Daoy (cell line): ENCODE measurements at regions not wholly inside any gene's neighbourhood (a gene's known extent, or its start where the extent isn't known, plus 50 kb on each side); places are given as distances from the start of the nearest gene placed in this dataset.
"Not testable (repeated sequence)": the region's sequence is repeated elsewhere in the genome, so short reads cannot be mapped to it uniquely, and the experiment has no call there.

ENCODE experiments used
- DNase-seq: peaks from one replicate; pipeline ENCODE4 v3.0.0-alpha.2; 2015; ENCODE audit warnings: low read depth

- peak; percentile 67 for DNase-seq
These were observed 1358.6 kb upstream of the GJE1 start for GRCh38 chr6:140774080-140774505.

DNA sequence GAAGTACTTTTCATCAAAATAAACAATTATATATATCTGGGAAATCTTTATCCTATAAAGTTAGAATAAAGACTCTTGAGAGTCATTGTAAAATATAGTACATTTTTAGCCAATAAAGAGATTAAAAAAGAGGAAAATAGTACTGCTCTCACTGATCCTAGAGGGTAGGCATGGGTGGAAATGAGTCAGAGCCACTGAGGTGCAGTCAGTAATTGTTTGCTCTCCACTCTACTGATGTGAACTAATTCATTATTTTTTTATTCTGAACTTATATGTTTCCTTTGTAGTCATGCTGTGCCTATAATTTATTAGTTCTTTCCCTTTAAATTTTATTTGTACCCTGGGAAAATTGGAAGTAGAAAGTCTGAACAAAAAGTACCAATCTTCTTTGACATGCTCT is 1359.4 kb upstream of the GJE1 start:
- peak; percentile 9 for DNase-seq

DNA sequence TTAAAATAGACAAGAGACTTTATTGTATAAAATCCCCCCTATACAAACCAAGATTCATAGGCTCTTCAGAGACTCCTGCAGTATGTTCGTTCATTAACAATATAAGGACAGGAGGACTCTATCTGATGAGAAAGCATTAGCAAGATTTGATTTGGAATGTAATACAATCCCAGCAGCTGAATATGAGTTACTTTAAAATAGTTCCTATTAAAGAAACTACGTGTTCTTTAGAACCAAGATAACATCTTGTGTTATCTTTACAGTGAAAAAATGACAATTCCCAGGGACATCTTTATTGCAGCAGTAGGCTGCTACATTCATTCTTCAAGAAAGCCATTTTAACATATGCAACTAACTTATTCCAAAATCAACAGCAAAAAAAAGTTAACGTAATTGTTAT is 1360.1 kb upstream of the GJE1 start:
- no peak for DNase-seq

DNA sequence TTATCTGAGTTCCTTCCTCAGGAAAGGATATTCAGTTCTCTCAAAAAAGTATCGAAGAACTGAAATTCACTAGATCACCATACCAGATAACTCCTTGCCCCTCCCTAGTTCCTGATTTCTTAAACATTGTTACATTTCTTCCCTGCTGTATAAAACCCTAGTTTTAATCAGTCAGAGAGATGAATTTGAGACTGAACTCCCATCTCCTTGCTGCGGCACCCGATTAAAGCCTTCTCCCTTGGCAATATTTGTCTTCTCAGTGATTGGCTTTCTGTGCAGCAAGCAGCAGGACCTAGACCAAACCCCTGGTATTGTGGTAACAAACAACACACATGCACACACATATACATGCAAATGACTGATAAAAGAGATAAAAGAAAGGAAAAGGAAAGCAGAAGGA is 1364.6 kb upstream of the GJE1 start:
- DNase-seq: no peak

GRCh38 chr6:140766999-140767398 is 1365.7 kb upstream of the GJE1 start:
- no peak for DNase-seq

DNA sequence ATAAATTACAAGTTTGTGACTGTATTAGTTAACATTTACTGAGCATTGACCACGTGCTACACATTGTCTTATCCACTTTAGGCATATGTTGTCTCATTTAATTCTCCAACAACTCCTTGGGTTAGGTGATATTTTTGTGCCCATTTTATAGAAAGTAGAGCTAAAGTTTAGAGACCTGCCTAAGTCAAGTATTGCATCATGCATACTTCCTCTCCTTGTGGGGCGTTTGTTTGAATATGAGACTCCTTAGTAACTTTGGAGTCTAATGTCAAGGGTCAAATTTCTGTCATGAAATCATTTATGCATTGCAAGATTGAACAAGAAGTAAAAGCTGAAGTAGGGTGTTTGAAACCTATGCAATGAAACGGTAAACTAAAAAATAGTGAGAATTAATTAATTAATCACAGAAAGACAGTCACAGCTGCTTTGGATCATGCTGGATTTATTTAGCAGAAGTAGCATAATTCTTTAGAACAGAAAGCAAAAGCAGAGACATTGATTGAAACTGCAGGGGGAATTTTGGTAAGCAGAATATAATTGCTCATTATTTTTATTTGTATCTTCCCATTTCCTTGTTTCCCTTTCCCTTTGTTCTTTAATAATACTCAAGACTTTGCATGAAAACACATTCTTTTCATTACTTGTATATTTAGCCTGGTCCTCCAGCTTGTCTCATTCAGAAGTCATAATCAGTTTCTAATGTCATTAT is 1374.4 kb upstream of the GJE1 start:
- DNase-seq: no peak

DNA sequence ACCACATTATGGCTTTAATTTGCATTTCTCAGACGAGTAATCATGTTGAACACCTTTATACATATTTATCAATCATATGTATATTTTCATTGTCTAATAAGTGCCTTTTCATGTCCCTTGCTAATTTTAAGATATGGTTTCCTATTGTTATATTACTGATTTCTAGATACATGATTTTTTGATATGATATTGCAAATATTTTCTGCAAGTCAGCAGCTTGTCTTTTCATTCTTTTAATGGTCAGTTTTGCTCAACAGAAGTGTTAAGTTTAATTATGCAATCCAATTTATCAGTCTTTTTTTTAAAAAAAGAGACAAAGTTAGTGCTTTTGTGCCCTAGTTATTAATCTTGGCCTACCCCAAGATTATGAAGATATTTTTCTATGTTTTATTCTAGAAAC is 1377.8 kb upstream of the CITED2 start:
- DNase-seq: no peak

- no peak for DNase-seq
These were observed 1372.7 kb upstream of the CITED2 start for GRCh38 chr6:140747114-140747513.

DNA sequence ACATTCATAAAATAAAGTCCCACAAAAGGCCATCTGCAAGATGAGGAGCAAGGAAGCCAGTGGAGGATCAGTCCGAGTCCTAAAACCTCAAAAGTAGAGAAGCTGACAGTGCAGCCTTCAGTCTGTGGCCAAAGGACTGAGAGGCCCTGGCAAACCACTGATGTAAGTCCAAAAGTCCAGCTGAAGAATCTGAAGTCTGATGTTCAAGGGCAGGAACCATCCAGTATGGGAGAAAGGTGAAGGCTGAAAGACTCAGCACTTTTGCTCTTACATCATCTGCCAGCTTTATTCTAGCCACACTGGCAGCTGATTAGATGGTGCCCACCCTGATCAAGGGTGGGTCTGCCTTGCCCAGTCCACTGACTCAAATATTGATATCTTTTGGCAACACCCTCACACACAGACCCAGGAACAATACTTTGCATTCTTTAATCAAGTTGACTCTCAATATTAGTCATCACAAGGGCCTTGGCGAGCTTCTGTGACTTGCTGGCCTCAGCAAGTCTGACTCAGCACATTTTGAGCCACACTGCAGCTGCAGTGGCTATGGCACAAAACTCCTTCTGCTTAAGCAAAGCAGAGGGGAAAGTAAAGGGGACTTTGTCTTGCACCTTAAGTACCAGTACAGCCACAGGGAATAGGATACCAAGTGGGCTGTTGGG is 1370.3 kb upstream of the CITED2 start:
- DNase-seq: peak; percentile 8

- no peak for DNase-seq
These were observed 1361.8 kb upstream of the CITED2 start for GRCh38 chr6:140736231-140736630.

- DNase-seq: no peak
These were observed 1358.5 kb upstream of the CITED2 start for GRCh38 chr6:140732991-140733390.

GRCh38 chr6:140732155-140732554 is 1357.7 kb upstream of the CITED2 start:
- no peak for DNase-seq

DNA sequence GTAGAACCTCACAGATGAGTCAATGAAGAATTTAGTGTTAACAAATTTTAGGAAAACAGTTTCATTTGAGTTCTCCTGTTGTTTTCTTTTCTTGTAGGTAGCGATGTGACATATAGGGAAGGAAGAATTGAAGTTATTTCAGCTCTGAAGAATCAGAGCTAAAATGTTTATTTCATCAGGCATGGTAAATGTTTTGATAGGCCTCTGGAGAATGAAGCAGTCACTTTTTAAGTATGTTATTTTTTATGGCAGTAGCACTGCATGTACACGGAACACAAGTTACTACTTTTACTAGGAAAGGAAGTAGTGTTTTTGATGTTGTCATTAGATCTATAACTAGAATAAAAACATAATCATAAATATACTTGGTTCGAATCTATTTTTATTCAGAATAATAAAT is 1357.3 kb upstream of the CITED2 start:
- no peak for DNase-seq

DNA sequence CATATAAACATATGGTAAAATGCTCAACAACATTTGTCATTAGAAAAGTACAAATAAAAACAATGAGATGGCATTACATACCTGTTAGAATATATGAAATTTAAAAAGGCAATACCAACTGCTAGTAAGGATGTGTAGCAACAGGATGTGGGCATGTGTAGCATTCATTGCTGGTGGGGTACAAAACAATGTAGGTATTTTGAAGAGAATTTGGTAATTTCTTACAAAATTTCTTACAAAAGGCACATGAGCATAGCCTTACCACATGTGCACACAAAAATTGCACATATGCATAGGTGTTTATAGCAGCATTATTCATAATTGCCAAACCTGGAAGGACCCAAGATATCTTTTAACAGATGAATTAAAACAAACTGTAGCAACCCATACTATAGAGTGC is 1355.1 kb upstream of the CITED2 start:
- no peak for DNase-seq

- no peak for DNase-seq
These were observed 1343.6 kb upstream of the CITED2 start for GRCh38 chr6:140718021-140718420.

DNA sequence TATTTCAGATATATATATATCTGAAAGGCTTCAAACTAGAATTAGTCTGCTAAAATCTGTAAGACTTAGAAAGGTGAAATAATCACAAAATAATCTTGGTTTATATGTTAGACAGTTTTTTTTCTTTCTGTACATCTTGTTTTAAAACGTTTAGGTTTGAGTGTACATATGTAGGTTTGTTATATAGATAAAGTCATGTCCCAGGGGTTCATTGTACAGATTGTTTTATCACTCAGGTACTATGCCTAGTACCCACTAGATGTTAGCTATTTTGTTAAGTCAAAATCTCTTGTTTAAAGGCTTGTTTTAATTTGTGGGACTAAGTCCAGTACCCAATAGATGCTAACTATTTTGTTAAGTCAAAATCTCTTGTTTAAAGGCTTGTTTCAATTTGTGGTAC is 1339.0 kb upstream of the CITED2 start:
- DNase-seq: no peak

DNA sequence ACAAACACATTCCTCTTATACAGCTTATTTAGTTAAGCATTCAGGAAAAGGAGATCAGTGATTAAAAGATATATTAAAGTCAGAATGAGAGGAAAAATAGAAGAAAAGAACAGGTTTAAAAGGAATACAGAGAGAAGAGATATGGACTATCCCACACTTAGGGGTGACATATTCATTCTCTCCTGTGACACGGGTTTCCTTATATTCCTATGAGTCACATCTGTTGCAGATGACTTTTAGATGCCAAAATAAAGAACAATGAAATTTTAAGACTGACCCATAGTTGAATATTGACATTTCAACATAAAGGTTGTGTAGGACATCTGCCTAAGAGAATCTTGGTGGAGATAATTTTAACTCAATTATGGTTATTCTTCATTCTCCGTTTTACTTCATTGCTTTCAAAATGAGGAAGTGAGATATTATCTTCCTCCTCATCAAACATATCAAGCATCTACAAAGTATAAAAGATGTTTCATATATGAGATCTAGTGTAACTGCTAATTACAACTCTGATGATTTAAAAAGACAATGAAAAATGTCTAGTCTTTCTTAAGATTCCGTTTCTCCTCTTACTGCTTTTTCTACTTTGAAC is 1336.7 kb upstream of the CITED2 start:
- DNase-seq: no peak

DNA sequence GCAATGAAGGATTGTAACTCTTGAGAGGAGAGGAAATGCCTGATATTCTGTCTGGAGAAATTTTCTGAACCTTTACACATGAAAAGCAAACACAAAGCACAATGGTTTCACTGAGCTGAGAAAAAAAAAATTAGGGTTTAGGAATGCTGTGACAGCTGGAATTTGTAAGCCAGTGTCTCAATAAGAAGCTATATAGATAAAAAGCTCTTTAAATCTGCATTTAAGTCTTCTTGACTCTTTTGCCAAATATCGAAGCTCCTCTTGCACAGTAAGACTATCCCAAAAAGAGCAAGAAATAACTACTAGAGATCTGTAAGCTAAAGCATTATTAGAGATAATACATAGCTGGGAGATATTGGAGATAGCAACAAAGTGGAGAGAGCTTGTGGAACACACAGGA is 1334.0 kb upstream of the CITED2 start:
- DNase-seq: no peak

DNA sequence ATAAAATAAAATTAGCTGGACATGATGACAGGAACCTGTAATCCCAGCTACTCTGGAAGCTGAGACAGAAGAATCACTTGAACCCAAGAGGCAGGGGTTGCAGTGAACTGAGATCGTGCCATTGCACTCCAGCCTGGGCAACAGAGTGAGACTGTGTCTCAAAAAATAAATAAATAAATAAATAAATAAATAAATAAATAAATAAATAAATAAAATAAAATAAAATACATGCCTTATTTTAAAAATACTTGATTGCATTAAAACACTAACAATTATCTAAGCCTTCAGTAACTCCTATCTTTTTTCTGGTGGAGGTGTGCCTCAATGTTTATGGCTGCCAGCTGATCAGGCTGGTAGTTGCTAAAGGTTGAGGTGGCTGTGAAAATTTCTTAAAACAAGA is 1329.6 kb upstream of the CITED2 start:
- DNase-seq: not testable (repeated sequence)

DNA sequence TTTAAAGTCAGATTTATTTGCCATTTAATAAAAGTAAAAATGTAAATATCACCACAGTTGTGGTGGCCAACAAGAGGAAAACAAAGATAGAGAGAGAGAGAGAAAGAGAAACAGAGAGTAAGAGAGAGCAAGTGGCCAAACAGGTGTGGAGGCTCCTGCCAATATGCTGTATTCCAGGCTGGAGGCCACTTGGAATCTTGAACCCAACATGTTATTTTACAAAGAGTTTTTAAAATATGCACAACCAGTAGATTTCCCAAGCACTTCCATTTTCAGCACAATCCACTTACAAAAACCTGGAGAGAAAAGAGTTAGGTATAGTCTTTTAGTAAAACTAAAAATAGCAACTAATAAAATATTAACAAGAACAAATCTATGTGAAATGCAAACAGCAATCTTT is 1323.1 kb upstream of the CITED2 start:
- no peak for DNase-seq

DNA sequence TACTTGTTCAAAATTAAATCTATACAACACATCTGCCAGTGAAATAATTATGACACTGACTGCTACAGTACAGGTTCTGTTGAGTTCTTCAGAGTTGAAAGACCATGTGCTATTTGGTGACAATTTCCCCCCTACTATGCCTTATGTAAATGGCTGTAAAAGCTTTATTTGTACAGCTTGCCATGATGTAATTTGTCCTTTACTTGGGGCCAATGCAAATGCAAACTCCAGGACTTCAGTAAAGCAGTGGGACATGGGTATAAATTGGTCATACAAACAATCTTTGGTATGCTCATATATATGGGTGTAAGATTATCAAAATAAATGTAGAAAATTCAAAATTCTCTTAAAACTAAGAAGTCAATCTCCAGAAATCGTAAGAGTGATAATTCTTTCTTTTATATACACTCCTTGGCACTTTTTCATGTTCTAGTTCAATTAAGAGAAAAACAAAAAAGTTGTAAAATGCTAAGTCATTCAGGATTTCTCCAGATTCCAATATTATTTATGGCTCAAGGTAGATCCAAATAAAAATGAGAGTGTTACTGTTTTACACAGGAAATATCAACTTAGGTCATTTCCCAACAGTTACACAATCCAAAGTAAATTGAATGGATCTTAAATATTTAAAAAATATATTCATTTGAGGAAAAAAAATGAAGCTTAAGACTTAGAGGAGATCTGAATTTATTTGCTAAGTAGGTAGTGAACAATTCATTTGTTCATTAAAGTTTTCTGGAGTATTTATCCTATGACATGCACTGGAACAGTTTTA is 1310.5 kb upstream of the CITED2 start:
- no peak for DNase-seq

DNA sequence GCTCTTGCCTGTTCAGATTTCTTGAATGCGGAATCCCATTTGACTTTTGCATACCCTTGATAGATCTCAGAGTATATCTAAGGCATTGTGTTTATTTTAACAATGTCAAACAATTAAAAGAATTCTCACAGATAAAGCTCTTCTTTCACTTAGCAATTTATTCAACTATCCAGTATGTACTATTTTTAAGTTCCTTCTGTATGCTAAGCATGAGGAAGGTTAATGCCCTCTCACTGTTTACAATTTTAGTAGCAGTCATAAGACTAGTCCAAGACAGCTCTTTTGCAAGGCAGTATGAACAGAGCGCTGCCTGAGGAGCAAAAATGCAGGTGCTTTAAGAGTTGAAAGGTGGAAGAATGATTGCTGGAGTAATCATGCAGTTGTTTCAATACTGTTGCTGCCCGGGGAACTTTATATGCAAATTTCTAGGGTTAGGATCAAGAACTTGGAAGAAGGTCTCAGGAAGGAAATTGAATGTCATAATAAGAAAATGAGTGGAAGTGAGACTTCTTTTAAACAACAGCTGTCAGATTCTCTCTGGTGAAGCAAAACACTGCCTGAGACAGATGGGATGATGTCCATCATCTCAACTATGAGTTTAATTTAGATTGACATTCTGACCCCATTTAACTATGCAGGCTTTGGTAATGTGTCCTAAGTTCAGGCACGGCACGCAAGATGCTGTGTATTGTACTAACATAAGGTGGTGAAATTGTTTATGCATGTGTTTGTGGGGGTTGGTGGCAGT is 1303.5 kb upstream of the CITED2 start:
- DNase-seq: no peak
